Fibroblast of the aortic adventitia (primary cell): ENCODE measurements at regions not wholly inside any gene's neighbourhood (a gene's known extent, or its start where the extent isn't known, plus 50 kb on each side); places are given as distances from the start of the nearest gene placed in this dataset.

Experiments
- DNase-seq: peaks from one replicate; pipeline ENCODE4 v3.0.0-alpha.2; 2010; ENCODE audit warnings: low read depth
- H3K4me3 ChIP-seq: 2 replicates; pipeline ENCODE4 v1.5.1; 2011; ENCODE audit warnings: low read depth, mild to moderate bottlenecking, control low read depth, low read length, moderate library complexity
- CTCF ChIP-seq: IDR thresholded peaks from 2 replicates; pipeline ENCODE4 v1.5.1; 2011; ENCODE audit warnings: mild to moderate bottlenecking, low read length, control low read depth, inconsistent platforms; ENCODE audit not compliant: insufficient read depth

GRCh38 chr12:83629931-83630330, 943.2 kb downstream of the TMTC2 start:
- no peak for DNase-seq
- H3K4me3 ChIP-seq, result no peak overlapping the region
- TF ChIP-seq CTCF, result no peak

- DNase-seq, result no peak
- no peak overlapping the region for H3K4me3 ChIP-seq
- TF ChIP-seq CTCF, result no peak
Observed at GRCh38 chr12:83622205-83622604, 935.5 kb downstream of the TMTC2 start.

- H3K4me3 ChIP-seq, result no peak overlapping the region
- no peak for DNase-seq
- no peak for TF ChIP-seq CTCF
Observed at GRCh38 chr12:83619973-83620372, 933.3 kb downstream of the TMTC2 start.

GRCh38 chr12:83615152-83615551, 928.4 kb downstream of the TMTC2 start:
- TF ChIP-seq CTCF, result no peak
- no peak overlapping the region for H3K4me3 ChIP-seq
- no peak for DNase-seq

- no peak overlapping the region for H3K4me3 ChIP-seq
- no peak for DNase-seq
- TF ChIP-seq CTCF, result no peak
Observed at GRCh38 chr12:83613586-83614110, 926.9 kb downstream of the TMTC2 start.

- H3K4me3 ChIP-seq, result no peak overlapping the region
- no peak for TF ChIP-seq CTCF
- no peak for DNase-seq
Observed at GRCh38 chr12:83603106-83603505, 916.4 kb downstream of the TMTC2 start.

GRCh38 chr12:83575326-83575725, 888.6 kb downstream of the TMTC2 start:
- no peak overlapping the region for H3K4me3 ChIP-seq
- no peak for TF ChIP-seq CTCF
- DNase-seq, result no peak
